K562 (cell line): ENCODE measurements at regions not wholly inside any gene's neighbourhood (a gene's known extent, or its start where the extent isn't known, plus 50 kb on each side); places are given as distances from the start of the nearest gene placed in this dataset.

Experiments
- ATAC-seq: fragments of 200-7000 bp; cut with Tn5 transposase; 3 replicates; pipeline ENCODE4 v1.9.1; 2020; ENCODE audit warnings: moderate library complexity
- BruUV-seq: library from RNA; stranded (reverse); fragments of 400-500 nt; replicated peaks from 2 replicates; lab custom pipeline; 2021; lab: Mats Ljungman, UMichigan
- CTCF ChIA-PET: fragments of 300-600 bp; formaldehyde crosslinking; extraction: SDS; loops from one replicate; lab custom pipeline; 2021; ENCODE audit warnings: low intra/inter-chr PET ratio; lab: Yijun Ruan, JAX
- POLR2A ChIA-PET: fragments of 300-600, 350-650 bp; sonication (Branson Sonifier 250); formaldehyde crosslinking; extraction: SDS; loops from one replicate; lab custom pipeline; 2021; ENCODE audit warnings: antibody characterized with exemption, inconsistent platforms; lab: Yijun Ruan, JAX
- DNase-seq, 4 experiments: peaks; one replicate each; pipeline versions ENCODE4 v3.0.0 to v3.0.0-alpha.2; 2011 to 2018; ENCODE audit warnings: low spot score in 3 of 4, mixed read lengths in 3 of 4; ENCODE audit errors: extremely low read depth in 1 of 4
- FAIRE-seq: peaks from 2 replicates; lab custom pipeline; 2011; peaks lifted over from hg19 to GRCh38; lab: Jason Lieb, UNC
- H2AFZ ChIP-seq: 2 replicates; pipeline ENCODE4 v1.6.0; 2011; ENCODE audit warnings: low read depth, low read length, control low read depth, inconsistent platforms
- H3K27ac ChIP-seq: fragments of 200-600 bp; 3 replicates; pipeline ENCODE4 v1.8.0; 2011; ENCODE audit warnings: low read depth, mild to moderate bottlenecking, control low read depth, inconsistent platforms, low read length, moderate library complexity, mixed read lengths; ENCODE audit errors: extremely low read depth
- H3K27me3 ChIP-seq, 2 experiments: fragments of 300-600 bp in 1 of 2; 2 replicates in 1 of 2; 3 replicates in 1 of 2; pipeline versions ENCODE4 v1.6.0 to v1.8.0; 2011; ENCODE audit warnings: inconsistent platforms in 2 of 2, low read length in 2 of 2, mild to moderate bottlenecking in 1 of 2, mixed read lengths in 1 of 2, moderate library complexity in 1 of 2; ENCODE audit not compliant: control insufficient read depth in 2 of 2, insufficient read depth in 2 of 2
- H3K36me3 ChIP-seq: fragments of 300-600 bp; 3 replicates; pipeline ENCODE4 v1.8.0; 2011; ENCODE audit warnings: mild to moderate bottlenecking, low read length, inconsistent platforms; ENCODE audit not compliant: control insufficient read depth, insufficient read depth
- H3K4me1 ChIP-seq, 2 experiments: fragments of 200-600 bp in 1 of 2; replicated peaks in 1 of 2; 2 replicates in 1 of 2; 3 replicates in 1 of 2; pipeline versions ENCODE4 v1.5.1 to v1.8.0; 2011; ENCODE audit warnings: inconsistent platforms in 2 of 2, low read length in 2 of 2, mild to moderate bottlenecking in 1 of 2, mixed read lengths in 1 of 2, moderate library complexity in 1 of 2; ENCODE audit not compliant: control insufficient read depth in 2 of 2, insufficient read depth in 2 of 2
- H3K4me2 ChIP-seq: 2 replicates; pipeline ENCODE4 v1.6.1; 2011; ENCODE audit warnings: low read length, control low read depth, inconsistent platforms, mixed read lengths; ENCODE audit not compliant: insufficient read depth
- H3K4me3 ChIP-seq: fragments of 200-600 bp; sonication (generic), shearing (Covaris generic); 2 replicates; pipeline ENCODE4 v1.5.1; 2016; ENCODE audit warnings: control low read depth, inconsistent platforms
- H3K79me2 ChIP-seq: fragments of 200-600 bp; 3 replicates; pipeline ENCODE4 v1.8.0; 2011; ENCODE audit warnings: low read length, inconsistent platforms; ENCODE audit not compliant: control insufficient read depth, insufficient read depth
- H3K9ac ChIP-seq, 2 experiments: 2 replicates each; pipeline versions ENCODE4 v1.6.0 to v1.6.1; 2011; ENCODE audit warnings: low read depth in 2 of 2, low read length in 2 of 2, control low read depth in 1 of 2, inconsistent platforms in 1 of 2, mild to moderate bottlenecking in 1 of 2, mixed read lengths in 1 of 2; ENCODE audit not compliant: insufficient read depth in 1 of 2
- H3K9me1 ChIP-seq: one replicate; pipeline ENCODE4 v1.6.0; 2011; ENCODE audit warnings: inconsistent platforms, mild to moderate bottlenecking, low read length, moderate library complexity; ENCODE audit not compliant: control insufficient read depth, insufficient read depth
- H3K9me3 ChIP-seq: replicated peaks from 2 replicates; pipeline ENCODE4 v1.5.1; 2011; ENCODE audit warnings: low read depth, low read length, inconsistent platforms; ENCODE audit not compliant: control insufficient read depth, insufficient read depth
- H4K20me1 ChIP-seq: replicated peaks from 2 replicates; pipeline ENCODE4 v1.6.1; 2011; ENCODE audit warnings: low read length, inconsistent platforms, mixed read lengths; ENCODE audit not compliant: control insufficient read depth, insufficient read depth
- ARID1B ChIP-seq: fragments of 450-650 bp; IDR thresholded peaks from 2 replicates; pipeline ENCODE4 v1.6.1; 2016; ENCODE audit warnings: antibody characterized with exemption, mild to moderate bottlenecking, inconsistent platforms
- BRD9 ChIP-seq: fragments of 450-650 bp; IDR thresholded peaks from 2 replicates; pipeline ENCODE4 v1.6.1; 2018; ENCODE audit warnings: low read depth; ENCODE audit not compliant: partially characterized antibody
- EGR1 ChIP-seq: fragments of 450-650 bp; conservative IDR thresholded peaks from 2 replicates; pipeline ENCODE4 v1.6.1; 2017; ENCODE audit warnings: mild to moderate bottlenecking
- ELF2 ChIP-seq: fragments of 250-450 bp; sonication (Bioruptor Pico); IDR thresholded peaks from 2 replicates; pipeline ENCODE4 v1.5.0; 2021; ENCODE audit warnings: mild to moderate bottlenecking
- EP300 ChIP-seq: IDR thresholded peaks from 2 replicates; pipeline ENCODE4 v1.6.1; 2012; ENCODE audit warnings: low read length, improper control_type of control experiment
- NCOA6 ChIP-seq: fragments of 450-650 bp; IDR thresholded peaks from 2 replicates; pipeline ENCODE4 v1.6.1; 2017; ENCODE audit warnings: mild to moderate bottlenecking
- PHTF2 ChIP-seq: fragments of 250-450 bp; sonication (Bioruptor Pico); IDR thresholded peaks from 2 replicates; pipeline ENCODE4 v1.5.0; 2021; ENCODE audit warnings: mild to moderate bottlenecking
- POLR2AphosphoS5 ChIP-seq: IDR thresholded peaks from 2 replicates; pipeline ENCODE4 v1.6.1; 2011; ENCODE audit warnings: mild to moderate bottlenecking, low read depth, low read length, moderate library complexity; ENCODE audit not compliant: control insufficient read depth, insufficient read depth
- POLR2G ChIP-seq: fragments of 200-400 bp; formaldehyde crosslinking; IDR thresholded peaks from 2 replicates; pipeline ENCODE4 v1.6.1; 2017; ENCODE audit warnings: low read depth, mild to moderate bottlenecking, antibody characterized with exemption, low read length, moderate library complexity
- ZFX ChIP-seq: sonication (generic); formaldehyde crosslinking; IDR thresholded peaks from 2 replicates; pipeline ENCODE4 v1.8.0; 2022; ENCODE audit warnings: mild to moderate bottlenecking, missing genetic modification reagents, moderate library complexity
- WGBS: fragments of 100-300 bp; shearing (Covaris generic); methylation state at CpG from one replicate; pipeline ENCODE4 v1.1.6; 2016; ENCODE audit warnings: low coverage, mixed read lengths; ENCODE audit not compliant: insufficient coverage; ENCODE audit errors: missing lambda C conversion rate; 5-methylcytosine and 5-hydroxymethylcytosine counted together
- in situ Hi-C: fragments of 300-500 bp; cut with MboI; formaldehyde crosslinking; loops from 4 replicates; pipeline ENCODE4 v1.15.0; 2018; ENCODE audit warnings: inconsistent platforms, mixed read lengths
- intact Hi-C: fragments of 100-400 bp; cut with micrococcal nuclease; formaldehyde crosslinking; loops from 2 replicates; pipeline ENCODE4 v1.14.2; 2022
- TF ChIP-seq, protein P1 (sequence below), 2 experiments: fragments of 450-650 bp in 1 of 2; sonication (generic) in 1 of 2; formaldehyde crosslinking; conservative IDR thresholded peaks; 2 replicates each; pipeline versions ENCODE4 v1.4.0 to v1.8.1; 2020 to 2022; ENCODE audit warnings: mild to moderate bottlenecking in 1 of 2, missing genetic modification reagents in 1 of 2
- TF ChIP-seq, protein P2 (sequence below): fragments of 450-650 bp; formaldehyde crosslinking; IDR thresholded peaks from 2 replicates; pipeline ENCODE4 v1.4.0; 2022; ENCODE audit warnings: mild to moderate bottlenecking, moderate library complexity
- TF ChIP-seq, protein P3 (sequence below): sonication (generic); formaldehyde crosslinking; IDR thresholded peaks from 2 replicates; pipeline ENCODE4 v1.9.0; 2022; ENCODE audit warnings: mild to moderate bottlenecking, missing genetic modification reagents
- TF ChIP-seq, protein P4 (sequence below): fragments of 450-650 bp; formaldehyde crosslinking; IDR thresholded peaks from 2 replicates; pipeline ENCODE4 v1.4.0; 2022; ENCODE audit warnings: missing genetic modification characterization
- TF ChIP-seq, protein P5 (sequence below): IDR thresholded peaks from 3 replicates; pipeline ENCODE4 v1.6.1; 2011; ENCODE audit warnings: borderline replicate concordance, mild to moderate bottlenecking, moderate library complexity; ENCODE audit not compliant: insufficient read length; ENCODE audit errors: extremely low read depth

DNA sequence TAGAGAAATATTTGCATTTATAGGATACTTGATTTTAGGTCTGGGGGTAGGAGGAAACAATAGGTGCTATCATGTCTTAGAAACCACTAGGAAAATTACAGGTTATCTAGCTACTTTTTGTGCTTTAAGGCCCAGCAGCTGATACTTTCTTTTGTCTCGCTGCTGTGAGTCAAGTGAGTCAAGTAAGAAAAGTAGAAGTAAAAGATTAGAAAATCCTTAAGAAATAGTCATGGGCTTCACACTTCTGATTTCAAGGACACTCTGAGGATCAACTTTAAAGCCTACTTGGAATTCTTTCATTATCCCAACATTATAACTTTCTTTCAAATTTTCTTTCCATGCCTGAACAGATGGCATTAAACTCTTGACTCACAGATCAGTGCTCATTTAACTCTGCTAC lies 95.2 kb upstream of the RBMS3 start (continued):
- TF ChIP-seq, protein P1, sequence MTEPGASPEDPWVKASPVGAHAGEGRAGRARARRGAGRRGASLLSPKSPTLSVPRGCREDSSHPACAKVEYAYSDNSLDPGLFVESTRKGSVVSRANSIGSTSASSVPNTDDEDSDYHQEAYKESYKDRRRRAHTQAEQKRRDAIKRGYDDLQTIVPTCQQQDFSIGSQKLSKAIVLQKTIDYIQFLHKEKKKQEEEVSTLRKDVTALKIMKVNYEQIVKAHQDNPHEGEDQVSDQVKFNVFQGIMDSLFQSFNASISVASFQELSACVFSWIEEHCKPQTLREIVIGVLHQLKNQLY (CRISPR knock-in tag; conservative IDR thresholded peaks at IDR 0.05) = no peak

DNA sequence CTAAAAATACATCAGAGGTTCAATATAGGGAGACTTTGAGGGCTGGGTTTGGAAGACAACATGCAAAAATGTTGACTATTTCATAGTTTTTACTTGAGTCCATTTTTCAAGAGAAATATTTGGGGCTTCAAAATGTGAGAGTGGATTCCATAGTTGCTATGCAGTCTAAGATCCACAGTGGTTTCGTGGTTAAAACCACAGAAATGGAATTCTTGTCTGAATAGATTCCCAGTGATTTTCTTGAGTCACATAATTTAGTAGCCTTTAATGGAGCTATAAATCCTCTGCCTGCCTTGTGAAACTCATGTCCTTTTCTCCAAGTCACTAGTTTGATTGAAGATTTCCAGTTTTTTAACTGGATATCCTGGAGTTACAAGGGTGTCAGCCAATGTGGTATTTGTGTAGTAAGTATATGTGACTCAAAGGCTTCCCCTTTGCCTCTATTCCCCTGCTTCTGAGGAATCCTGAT lies 94.7 kb upstream of the RBMS3 start:
- H3K27me3 ChIP-seq = no peaks in the 10 kb centered on the region
- H3K79me2 ChIP-seq = no peaks in the 10 kb centered on the region
- no peaks in the 10 kb centered on the region for H3K4me1 ChIP-seq
- H3K9ac ChIP-seq = no peak overlapping the region
- no peaks in the 10 kb centered on the region for H3K9me1 ChIP-seq
- WGBS = 0% methylated on average over 1 of the region's 1 CpG
- in situ Hi-C loops = no loop called here
- DNase-seq = no peak
- no peak for FAIRE-seq
- no peaks in the 10 kb centered on the region for H3K36me3 ChIP-seq
- H2AFZ ChIP-seq = no peak overlapping the region
- no peak overlapping the region for H3K27ac ChIP-seq
- ChIA-PET POLR2A (no interaction called here), CTCF (no interaction called here)
- intact Hi-C loops = no loop called here
- H3K9me3 ChIP-seq = no peaks in the 10 kb centered on the region; the same call in 1 of the 2 replicates
- no peak overlapping the region for H3K4me2 ChIP-seq
- no peaks in the 10 kb centered on the region for H4K20me1 ChIP-seq
- no peak for ATAC-seq
- H3K4me3 ChIP-seq = no peak overlapping the region
- BruUV-seq = no TSS peak
- TF ChIP-seq ARID1B = no peak
- no peak for TF ChIP-seq ELF2
- TF ChIP-seq, protein P2, sequence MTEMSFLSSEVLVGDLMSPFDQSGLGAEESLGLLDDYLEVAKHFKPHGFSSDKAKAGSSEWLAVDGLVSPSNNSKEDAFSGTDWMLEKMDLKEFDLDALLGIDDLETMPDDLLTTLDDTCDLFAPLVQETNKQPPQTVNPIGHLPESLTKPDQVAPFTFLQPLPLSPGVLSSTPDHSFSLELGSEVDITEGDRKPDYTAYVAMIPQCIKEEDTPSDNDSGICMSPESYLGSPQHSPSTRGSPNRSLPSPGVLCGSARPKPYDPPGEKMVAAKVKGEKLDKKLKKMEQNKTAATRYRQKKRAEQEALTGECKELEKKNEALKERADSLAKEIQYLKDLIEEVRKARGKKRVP (CRISPR knock-in tag) = no peak
- TF ChIP-seq PHTF2 (CRISPR knock-in tag) = no peak
- no peak for TF ChIP-seq NCOA6
- no peak for TF ChIP-seq EGR1
- no peak for TF ChIP-seq POLR2G
- TF ChIP-seq, protein P3, sequence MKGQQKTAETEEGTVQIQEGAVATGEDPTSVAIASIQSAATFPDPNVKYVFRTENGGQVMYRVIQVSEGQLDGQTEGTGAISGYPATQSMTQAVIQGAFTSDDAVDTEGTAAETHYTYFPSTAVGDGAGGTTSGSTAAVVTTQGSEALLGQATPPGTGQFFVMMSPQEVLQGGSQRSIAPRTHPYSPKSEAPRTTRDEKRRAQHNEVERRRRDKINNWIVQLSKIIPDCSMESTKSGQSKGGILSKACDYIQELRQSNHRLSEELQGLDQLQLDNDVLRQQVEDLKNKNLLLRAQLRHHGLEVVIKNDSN (CRISPR knock-in tag) = no peak
- no peak for TF ChIP-seq BRD9
- TF ChIP-seq, protein P4, sequence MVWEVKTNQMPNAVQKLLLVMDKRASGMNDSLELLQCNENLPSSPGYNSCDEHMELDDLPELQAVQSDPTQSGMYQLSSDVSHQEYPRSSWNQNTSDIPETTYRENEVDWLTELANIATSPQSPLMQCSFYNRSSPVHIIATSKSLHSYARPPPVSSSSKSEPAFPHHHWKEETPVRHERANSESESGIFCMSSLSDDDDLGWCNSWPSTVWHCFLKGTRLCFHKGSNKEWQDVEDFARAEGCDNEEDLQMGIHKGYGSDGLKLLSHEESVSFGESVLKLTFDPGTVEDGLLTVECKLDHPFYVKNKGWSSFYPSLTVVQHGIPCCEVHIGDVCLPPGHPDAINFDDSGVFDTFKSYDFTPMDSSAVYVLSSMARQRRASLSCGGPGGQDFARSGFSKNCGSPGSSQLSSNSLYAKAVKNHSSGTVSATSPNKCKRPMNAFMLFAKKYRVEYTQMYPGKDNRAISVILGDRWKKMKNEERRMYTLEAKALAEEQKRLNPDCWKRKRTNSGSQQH = no peak
- no peak for TF ChIP-seq EP300
- TF ChIP-seq ZFX (CRISPR knock-in tag) = no peak
- TF ChIP-seq POLR2AphosphoS5 = no peak
- TF ChIP-seq, protein P5, sequence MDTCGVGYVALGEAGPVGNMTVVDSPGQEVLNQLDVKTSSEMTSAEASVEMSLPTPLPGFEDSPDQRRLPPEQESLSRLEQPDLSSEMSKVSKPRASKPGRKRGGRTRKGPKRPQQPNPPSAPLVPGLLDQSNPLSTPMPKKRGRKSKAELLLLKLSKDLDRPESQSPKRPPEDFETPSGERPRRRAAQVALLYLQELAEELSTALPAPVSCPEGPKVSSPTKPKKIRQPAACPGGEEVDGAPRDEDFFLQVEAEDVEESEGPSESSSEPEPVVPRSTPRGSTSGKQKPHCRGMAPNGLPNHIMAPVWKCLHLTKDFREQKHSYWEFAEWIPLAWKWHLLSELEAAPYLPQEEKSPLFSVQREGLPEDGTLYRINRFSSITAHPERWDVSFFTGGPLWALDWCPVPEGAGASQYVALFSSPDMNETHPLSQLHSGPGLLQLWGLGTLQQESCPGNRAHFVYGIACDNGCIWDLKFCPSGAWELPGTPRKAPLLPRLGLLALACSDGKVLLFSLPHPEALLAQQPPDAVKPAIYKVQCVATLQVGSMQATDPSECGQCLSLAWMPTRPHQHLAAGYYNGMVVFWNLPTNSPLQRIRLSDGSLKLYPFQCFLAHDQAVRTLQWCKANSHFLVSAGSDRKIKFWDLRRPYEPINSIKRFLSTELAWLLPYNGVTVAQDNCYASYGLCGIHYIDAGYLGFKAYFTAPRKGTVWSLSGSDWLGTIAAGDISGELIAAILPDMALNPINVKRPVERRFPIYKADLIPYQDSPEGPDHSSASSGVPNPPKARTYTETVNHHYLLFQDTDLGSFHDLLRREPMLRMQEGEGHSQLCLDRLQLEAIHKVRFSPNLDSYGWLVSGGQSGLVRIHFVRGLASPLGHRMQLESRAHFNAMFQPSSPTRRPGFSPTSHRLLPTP = no peak
